Breast epithelium (tissue), 3 donors: ENCODE measurements at regions not wholly inside any gene's neighbourhood (a gene's known extent, or its start where the extent isn't known, plus 50 kb on each side); places are given as distances from the start of the nearest gene placed in this dataset.

Experiments
- CTCF ChIP-seq, 3 donors: fragments of 450-650 bp; IDR thresholded peaks; one replicate each; pipeline ENCODE4 v1.5.1; 2016 to 2017; ENCODE audit warnings: antibody characterized with exemption in 3 of 3, mild to moderate bottlenecking in 3 of 3, moderate library complexity in 3 of 3
- POLR2A ChIP-seq: fragments of 450-650 bp; IDR thresholded peaks from one replicate; pipeline ENCODE4 v1.6.1; 2016; ENCODE audit warnings: antibody characterized with exemption, mild to moderate bottlenecking, moderate library complexity

GRCh38 chr1:25011275-25011674, 81.2 kb upstream of the RUNX3 start:
- TF ChIP-seq CTCF (IDR thresholded peaks at IDR 0.05): no peak
- no peak for TF ChIP-seq POLR2A
